ENCODE measurements at regions not wholly inside any gene's neighbourhood (a gene's known extent, or its start where the extent isn't known, plus 50 kb on each side); places are given as distances from the start of the nearest gene placed in this dataset.
"Not testable (repeated sequence)": the region's sequence is repeated elsewhere in the genome, so short reads cannot be mapped to it uniquely, and the experiment has no call there.

DNA sequence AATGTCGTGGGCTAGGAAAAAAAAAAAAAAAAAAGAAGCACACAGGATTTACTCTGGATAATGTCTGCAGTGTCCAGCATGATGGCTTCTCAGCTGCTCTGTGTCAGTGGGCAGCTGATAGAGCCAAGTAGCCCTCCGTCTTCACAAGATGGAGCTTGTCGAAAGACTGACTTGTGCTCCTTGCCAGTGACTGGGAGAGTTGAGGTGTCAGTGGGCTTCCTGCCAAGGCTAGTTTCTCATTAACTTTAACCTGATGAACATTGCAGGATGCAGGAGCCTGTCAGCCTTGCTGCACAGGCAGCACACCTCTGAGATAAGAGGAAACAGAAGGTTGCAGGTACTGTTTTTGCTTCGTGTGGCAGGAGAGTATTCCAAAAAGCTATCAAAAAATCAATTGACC, 171.4 kb upstream of the SGCD start:
- no peak for DNase-seq

DNA sequence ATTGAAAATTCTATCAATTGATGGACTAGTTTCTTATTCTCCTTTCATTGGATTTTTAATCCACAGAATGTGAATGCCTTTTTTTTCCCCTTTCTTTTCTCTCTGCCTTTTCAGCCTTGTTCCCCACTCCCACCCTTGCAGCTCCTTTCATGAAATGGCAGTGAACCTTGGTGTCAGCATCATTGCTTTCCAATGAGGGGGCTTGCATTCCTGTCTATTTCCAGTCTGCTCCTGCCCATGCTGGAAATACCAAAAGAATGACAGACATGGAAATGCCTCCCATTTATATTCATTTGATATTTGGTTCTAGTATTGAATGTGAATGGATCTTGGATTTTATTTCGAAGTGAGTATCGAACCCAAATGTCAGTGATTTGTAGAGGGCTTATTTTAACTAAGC, 162.7 kb upstream of the SGCD start:
- no peak for DNase-seq

DNA sequence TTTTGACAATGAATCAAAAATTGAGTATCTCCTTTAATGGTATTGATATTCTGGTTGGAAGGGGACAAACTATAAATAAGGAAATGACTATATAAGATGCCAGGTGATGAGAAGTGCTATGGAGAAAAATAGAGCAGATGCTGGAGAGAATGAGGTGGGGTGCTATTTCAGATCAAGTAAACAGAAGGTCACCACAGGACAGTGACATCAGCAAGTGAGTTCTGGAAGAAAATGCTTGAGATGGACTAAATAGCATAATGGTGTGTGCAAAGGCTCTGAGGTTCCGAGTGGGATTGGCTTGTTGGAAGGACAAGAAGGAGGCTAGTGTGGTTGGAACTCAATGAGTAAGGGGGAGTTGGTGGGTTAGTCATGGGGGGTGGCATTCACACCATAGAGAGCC, 157.5 kb upstream of the SGCD start:
- no peak for DNase-seq

DNA sequence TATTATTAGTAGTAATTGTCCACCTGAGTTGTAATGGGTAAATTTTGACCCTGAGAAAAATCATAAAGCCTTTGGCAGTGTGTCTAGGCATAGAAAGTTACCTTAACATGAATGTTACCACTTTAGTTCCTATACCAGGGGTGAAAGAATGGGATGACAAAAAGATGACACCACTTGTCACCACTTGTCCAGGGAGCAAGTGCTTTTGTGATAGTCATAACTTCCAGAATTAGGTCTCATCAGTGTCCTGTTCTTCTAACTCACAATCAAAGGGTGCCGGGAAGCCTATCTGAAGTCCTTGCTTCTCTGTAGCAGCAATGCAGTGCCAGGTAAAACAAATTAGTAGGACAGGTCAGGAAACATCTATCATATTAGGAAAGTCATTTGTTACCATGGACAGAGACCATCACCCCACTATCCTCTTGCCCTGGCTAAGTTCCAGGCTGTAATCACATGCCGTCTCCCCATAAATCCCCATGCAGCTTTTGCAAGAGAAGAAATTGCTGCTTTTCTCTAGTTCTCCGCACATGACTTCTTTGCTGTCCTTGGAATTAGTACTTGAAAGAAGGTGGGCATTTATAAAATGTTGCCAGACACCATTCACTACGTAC, 156.5 kb upstream of the SGCD start:
- no peak for DNase-seq

DNA sequence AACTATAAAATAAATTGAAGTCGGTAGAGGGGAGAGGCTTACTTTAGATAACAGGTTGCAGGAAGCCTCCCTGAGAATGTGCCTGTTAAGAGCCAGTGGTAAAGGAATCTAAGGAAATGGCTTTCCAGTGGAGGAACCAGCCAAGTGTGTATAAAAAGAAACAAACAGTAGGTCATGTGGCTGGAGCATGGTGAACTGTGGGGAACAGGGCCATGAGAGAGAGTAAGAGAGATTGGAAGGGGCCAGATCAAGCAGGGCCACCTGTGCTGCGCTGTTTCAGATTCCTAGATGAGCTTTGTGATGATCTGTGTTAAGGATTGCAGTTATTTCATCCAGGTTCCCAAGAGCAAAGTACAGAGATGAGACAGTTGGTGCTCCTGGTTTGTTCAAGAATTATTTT, 152.7 kb upstream of the SGCD start:
- DNase-seq = no peak

DNA sequence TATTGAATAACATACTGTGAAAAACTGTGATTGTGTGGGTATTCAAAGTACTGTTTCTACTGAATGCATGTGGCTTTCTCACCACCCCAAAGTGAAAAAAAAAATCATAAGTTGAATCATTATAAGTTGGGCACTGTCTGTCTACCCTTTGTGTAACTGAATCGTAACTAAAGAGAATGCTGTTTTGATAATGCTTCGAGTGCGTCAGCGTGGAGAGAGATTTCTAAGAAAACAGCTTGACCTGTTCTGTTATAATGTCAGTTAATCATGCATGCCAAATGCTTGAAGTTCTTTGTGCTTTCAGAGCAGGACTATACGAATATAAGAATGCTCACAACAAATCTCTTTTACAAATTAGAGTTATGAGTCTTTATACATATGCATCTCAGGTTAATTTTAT, 148.8 kb upstream of the SGCD start:
- no peak for DNase-seq

DNA sequence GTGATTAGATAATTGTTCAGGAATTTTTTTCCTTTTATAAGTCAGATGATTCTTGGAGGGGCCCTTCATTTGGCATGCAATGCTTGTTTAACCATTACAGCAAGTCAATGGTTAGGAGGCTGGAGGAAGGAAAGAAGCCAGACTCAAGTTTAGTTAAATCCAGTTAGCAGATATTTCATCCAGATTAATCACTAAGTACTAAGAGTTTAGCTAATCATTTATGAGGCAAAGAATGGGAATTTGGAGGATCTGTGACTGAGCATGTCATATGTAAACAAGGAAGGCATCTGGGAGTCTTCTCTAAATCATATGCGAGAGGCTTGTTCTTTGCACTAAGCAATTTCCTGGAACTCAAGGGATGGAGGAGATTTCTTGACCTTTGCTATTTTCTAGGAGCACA, 145.3 kb upstream of the SGCD start:
- DNase-seq = no peak

DNA sequence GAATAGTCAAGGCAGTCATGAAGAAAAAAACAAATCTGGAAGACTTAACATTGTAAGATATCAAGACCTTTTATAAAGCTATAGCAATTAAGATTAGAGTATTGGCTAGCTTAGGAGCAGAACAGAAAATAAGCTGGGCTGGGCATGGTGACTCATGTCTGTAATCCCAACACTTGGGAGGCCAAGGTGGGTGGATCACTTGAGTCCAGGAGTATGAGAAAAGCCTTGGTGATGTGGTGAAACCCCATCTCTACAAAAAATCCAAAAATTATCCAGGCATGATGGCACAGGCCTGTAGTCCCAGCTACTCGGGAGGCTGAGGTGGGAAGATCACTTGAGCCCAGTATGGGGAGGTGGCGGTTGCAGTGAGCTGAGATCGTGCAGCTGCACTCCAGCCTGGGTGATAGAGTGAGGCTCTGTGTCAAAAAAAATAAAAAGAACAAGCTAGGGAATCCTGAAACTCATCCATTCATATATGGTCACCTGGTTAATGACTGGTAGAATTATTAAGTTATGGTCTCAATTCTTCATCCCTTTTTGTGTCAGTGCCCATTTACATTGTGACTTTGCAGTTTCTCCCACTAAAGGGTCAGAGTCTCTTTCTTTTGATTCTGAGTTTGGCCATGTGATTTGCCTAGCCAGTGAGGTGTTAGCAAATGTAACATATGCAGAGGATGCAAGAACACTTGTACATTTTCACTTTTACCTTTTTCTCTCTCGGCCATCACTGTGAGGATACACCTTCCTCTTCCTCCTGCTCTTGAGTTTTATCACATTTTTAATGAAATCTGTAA, 144.6 kb upstream of the SGCD start:
- DNase-seq = no peak

DNA sequence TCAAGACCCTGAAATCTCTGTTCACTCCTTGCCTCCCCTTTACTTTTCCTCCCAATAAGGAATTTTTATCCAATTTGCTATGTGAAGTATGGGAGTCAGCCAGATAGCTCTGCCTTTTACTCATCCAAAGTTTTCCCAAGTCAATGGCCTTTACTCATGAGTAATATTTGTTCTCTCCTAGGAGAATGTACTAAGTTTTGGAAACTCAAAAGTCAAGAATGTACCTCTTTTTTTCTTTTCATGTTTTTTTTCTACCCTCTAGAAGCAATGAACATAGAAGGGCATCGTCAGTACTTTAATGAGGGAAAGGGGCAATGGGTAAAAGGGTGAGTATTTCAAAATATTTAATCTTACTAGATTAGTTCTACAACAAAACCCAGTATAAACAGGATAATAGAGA, 140.2 kb upstream of the SGCD start:
- no peak for DNase-seq

DNA sequence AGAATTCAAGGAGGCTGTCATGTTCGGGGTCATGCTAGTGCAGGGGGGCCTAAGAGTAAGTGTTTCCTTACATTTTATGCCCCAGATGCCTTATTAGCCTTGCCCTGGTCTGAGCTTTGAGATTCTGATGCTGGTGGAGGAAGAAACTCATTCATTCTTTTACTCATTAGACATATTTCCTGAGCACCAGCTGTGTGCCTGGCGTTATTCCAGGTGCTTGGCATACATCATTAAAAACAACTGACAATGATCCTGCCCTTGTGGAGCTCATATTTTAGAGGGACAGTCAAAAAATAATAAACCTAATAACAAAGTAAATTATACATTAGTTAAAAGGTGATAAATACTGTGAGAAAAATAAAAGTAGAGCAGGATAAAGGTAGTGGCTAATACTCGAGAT, 138.9 kb upstream of the SGCD start:
- DNase-seq = no peak

DNA sequence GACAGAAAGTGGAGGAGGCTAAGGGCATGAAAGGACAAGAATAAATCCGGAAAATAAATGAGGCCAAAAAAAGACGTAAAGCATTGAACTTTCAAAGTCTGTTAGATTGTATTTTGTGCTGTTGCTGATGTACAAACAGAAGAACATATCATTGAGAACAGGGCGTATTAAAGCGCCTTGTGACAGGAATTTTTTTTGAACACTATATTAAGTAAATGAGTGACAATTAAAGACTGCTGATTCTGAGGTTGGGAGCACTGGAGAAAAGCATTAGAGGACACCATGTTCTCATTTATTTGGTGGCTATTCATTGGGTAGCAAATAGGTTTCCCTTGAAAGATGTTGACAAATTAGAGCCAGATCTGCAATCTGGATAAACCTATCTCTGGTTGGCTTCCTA, 137.3 kb upstream of the SGCD start:
- DNase-seq = no peak

DNA sequence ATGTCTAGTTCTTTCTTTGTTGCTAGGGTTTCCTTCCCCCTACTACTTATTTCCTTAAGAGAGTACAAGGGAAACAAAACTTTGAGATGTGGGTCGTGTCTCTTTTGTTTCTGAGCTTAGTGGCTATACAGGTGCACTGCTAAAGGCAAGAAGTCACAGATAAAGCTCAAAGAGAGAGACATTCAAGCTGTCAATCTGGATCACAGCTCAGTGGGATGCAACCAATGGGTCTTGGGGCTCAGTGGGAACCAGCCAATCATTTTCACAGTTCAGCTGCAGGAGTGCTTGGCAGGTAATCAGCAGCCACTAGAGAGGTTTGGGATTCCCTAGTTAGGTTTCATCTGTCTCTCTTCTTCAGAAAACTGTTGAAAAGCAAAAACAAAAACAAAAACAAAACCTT, 135.4 kb upstream of the SGCD start:
- no peak for DNase-seq

DNA sequence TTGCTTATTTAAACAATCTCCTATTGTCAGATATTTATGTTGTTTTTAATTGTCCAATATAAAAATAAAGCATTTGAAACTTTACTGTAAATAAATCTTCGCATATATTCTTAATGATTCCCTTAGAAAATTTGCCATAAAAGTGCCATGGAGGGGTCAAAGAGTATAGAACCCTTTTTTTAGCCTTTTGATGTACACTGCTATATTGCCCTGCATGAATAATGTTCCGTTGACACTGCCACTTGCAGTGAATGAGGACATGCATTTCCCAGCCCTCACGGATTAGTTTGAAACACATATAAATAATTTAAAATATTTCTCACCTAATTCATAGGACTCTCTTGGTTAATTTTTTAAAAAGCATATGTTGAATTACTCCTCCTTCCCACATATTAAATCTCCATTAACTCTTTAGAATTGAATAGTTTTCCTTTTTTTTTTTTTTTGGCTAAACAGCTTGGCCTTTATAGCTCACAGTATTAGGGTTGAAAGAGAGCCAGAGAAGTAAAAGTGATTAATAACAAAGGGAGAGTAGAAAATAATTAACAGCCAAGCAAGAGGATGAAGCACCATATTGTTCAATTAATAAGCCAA, 129.8 kb upstream of the SGCD start:
- DNase-seq = no peak

DNA sequence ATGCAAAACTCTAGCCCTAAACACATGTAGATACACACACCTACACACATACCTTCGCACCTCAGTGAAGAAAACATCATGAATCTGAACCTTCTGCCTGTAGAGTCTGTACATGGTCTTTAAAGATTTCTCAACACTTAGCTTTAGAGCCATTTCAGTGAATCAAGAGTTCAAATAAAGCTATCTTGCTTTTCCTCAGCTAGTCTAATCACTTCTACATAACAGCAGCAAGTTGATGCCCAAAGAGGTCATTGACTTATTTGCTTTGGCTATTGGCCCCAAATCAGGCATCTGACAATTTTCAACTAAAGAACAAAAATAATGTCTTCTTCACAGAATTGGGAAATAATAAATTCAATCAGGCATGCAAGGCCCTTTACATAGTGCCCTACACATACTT, 127.9 kb upstream of the SGCD start:
- no peak for DNase-seq

DNA sequence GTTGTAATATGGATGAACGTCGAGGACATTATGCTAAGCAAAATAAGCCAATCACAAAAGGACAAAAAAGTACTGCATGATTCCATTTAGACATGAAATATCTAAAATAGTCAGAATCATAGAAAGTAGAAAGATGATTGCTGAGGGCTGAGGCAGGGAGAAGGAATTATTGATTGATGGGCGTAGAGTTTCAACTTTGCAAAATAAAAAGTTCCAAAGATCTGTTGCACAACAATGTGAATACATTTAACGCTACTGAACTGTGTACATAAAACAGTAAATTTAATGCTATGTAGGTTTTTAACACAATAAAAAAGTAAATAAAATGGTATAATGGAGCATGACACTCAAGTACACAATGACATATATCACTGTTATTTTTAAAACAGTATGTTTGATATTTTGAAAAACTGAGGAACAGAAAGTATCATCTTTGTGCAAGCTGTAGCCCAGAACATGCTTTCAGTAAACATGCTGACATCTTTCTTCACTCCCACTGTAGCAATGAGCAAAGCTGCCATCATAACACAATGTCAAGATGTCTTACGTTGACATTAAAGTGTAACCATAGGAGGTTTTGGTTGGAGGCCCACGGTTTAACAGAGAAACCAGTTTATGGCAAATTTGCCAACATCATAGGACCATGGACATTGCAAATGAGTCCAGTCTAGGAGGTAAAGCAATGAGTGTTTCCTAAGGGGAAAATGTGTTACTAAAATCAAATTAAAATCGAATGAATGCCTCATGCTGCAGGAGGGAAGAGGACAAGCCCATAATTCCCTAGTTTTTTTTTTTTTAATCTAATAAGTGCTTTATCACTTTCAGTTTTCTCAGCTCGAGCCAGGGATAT, 125.8 kb upstream of the SGCD start:
- no peak for DNase-seq

DNA sequence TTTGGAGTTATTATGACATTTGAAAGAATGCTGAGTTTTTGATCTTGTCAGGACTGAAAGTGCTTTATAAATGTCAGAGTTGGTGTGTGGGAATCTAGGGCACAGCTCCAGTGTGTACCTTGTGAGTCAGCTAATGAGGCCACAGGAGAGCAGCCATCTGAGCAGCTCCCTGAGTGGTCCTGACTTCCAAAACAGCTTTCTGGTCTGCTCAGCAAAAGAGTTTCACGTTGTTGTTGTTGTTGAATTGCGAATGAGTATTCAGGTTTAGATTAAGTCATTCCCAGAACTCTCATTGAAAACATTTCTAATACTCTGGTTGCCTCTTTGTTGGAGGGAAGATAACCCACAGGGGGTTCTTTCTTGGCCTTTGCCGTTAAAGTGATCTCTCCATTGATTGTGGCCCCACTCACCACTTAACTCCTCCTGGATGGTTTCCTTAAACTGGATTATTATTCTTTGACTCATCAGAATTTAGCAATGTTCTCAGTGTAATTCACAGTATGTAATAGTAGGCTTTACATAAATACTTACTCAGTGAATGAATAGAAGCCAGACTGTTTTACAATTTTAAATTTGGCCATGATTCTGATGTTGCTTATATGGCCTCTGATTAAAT, 125.1 kb upstream of the SGCD start:
- no peak for DNase-seq

DNA sequence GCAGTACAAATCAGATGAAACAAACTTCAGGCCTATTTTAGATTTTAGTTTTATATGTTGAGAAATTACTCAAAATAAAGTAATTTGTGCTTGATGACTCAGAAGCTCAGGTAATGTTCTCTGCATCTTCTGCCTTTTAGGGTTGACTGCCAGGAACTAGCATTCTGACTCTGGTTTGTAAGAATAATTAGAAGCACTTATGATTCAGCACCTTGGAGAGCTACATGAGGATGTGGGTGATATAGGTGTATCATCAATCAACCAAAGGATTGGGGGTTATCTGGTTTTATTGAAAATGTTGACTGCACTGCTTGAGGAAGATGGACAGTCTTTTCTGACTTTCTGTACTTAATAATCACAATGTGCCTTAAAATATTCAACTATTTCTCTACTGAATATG, 118.7 kb upstream of the SGCD start:
- no peak for DNase-seq

DNA sequence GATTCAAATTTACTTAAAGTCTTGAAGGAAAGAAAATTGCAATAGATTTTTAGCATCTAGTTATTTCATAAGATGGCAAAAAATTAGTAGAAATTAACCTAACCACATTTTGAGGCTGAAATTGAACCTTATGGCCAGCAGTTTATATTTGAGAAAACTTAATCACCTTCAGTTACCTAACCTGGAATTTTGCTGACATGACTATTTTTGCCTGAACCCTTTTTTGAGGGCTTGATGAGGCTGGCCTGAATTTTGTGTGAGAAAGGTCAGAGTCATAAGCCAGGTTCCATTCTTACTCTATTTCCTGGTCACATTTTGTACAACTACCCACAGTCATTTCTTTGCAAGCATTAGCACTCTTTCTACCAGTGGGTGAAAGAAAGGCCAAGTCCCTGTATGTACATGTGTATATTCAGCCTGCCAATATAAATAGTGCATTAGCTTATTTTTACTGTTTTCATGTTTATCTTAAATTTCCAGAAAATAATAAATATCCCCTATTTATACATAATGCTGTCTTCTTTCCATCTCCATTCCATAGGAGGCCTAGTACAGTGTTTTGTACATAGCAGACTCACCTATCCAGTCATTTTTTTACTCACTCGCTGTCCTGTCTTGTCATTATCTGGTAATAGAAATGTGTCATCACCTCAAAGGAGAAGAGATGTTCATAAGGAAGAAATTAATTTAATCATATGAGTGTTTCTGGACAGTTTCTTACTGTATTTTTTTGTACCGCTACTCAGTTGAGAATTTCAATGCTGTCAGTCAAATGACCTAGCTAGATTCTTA, 108.4 kb upstream of the SGCD start:
- no peak for DNase-seq

DNA sequence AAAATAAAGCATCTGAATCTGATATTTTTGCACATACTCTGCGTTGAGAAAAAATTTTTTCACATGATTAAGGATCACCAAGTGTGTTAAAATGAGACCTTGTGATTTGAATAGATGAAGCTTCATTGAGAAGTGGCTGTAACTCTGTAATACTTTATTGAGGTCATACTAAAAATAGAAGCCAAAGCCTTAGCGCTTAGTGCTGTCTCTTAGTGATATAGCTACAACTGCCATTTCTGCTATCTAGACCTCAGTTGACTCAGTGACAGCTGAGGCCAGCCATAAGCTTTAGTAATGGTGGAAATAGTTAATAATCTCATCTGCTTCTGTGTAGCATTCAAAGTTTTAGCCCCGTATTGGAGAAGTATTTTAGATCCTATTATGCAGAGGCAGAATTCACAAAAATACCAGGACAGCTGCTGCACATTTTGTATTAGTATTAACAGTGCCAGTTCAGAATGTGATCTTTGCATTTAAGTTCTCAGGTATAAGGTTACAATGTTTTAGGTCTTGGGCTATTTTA, 107.4 kb upstream of the SGCD start:
- DNase-seq = no peak

DNA sequence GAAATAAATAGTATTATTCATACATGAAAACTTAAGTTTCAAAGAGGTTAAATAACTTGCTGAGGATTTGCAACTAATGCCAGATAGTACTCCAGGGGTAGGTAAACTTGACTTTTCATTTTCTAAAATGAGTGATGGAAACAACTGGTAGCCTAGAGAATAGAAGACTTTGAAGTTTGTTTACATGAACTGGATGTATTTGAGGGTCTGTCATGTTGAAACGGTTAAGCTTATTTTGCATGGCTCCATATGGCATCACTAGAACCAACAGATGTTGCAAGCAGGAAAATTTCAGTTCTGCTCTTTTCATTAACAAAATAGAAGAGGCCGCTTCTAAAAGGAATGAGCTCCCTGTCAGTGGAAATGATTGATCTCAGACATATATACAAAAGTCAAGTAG, 105.1 kb upstream of the SGCD start:
- no peak for DNase-seq

DNA sequence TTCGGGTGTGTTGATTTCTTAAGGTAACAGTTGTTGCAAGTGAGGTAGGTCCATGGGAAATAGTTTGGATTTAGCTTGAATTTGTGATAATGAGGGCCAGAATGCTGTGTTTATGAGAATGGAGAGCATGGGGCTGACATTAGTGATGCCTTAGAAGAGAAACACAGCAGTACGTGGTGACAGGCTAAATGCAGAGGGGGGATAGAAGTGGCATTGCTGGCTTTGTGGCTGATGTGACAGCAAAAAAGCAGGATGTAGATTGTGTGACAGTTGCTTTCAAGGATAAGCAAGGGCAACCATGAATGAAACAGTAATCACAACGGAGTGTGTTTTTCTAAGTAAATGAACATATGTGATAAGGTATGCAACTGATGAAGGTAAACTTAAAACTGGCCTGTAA, 103.4 kb upstream of the SGCD start:
- no peak for DNase-seq

DNA sequence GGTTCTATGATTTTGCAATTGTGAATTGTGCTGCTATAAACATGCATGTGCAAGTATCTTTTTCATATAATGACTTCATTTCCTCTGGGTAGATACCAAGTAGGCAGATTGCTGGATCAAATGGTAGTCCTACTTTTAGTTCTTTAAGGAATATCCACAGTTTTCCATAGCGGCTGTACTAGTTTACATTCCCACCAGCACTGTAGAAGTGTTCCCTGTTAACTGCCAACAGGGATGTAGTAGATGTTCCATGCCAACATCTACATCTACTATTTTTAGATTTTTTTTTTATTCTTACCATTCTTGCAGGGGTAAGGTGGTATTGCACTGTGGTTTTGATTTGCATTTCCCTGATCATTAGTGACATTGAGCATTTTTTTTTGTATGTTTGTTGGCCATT, 100.5 kb upstream of the SGCD start:
- not testable (repeated sequence) for DNase-seq

All from NCI-H526 (cell line).